ENCODE measurements at regions not wholly inside any gene's neighbourhood (a gene's known extent, or its start where the extent isn't known, plus 50 kb on each side); places are given as distances from the start of the nearest gene placed in this dataset.

DNA sequence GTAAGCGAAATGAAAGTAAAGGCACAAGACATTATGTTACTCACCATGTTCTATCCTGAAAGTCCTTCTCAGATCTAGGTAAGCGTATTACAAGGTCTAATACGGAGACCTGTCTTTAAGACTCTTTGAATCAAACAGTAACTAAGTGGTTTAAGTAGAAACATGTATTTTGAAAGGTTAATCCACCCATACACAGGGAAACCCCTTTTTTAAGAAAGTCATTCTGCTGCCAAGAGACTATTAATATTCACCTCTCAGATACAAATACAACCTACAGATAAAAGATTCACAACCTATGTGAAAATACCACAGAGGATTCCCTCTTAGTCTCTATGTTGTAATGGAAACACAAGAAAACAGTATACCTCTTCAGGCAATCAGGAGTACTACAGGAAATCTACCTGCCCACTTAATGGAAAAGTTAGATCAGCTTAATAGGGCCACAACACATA is 63.2 kb upstream of the TNIP3 start:
- Histone ChIP-seq H3K36me3 (no peaks in the 10 kb centered on the region), H3K27me3 (no peaks in the 10 kb centered on the region), H3K4me3 (no peak overlapping the region), H3K27ac (no peak overlapping the region), H3K4me1 (no peaks in the 10 kb centered on the region), H3K9me3 (no peaks in the 10 kb centered on the region)
- 63% methylated on average over 3 of the region's 3 CpGs for WGBS (ENCODE audit: insufficient coverage, low coverage, low lambda C conversion rate, missing lambda C conversion rate)
- intact Hi-C loops (cut with DNase I) = no loop called here
- TF ChIP-seq POLR2A (IDR thresholded peaks at IDR 0.05) (no peak), CTCF (IDR thresholded peaks at IDR 0.05) (no peak)
- ATAC-seq (no peak), DNase-seq (no peak)

DNA sequence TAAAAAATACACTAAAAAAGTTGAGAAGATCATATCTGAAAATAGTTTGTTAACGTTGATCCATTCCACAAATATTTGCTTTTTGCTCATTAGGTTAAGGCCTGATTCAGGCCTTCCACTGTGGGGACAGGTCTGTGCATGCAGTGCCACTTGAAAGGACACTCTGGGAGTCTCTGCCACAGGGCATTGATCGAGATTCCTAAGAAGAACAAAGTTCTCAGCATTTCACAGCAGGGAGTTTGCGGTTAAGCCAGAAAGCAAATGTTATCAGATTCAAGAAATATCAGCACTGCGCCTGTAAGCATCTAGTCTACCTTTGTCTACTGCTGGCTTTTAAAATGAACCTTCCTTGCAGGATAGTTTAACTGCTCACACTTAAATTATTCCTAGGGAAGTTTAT is 62.2 kb upstream of the TNIP3 start:
- H3K36me3 ChIP-seq = no peaks in the 10 kb centered on the region
- ATAC-seq (no peak), DNase-seq (no peak)
- H3K4me3 ChIP-seq = no peak overlapping the region
- no peak overlapping the region for H3K27ac ChIP-seq
- intact Hi-C loops (cut with DNase I) = no loop called here
- TF ChIP-seq CTCF (IDR thresholded peaks at IDR 0.05) (no peak), POLR2A (IDR thresholded peaks at IDR 0.05) (no peak)
- H3K27me3 ChIP-seq = no peaks in the 10 kb centered on the region
- no peaks in the 10 kb centered on the region for H3K4me1 ChIP-seq
- H3K9me3 ChIP-seq = no peaks in the 10 kb centered on the region
- 48% methylated on average over 4 of the region's 4 CpGs for WGBS (ENCODE audit: insufficient coverage, low coverage, low lambda C conversion rate, missing lambda C conversion rate)

GRCh38 chr4:121221608-121222007 is 57.5 kb upstream of the TNIP3 start:
- intact Hi-C loops (cut with DNase I) = no loop called here
- H3K4me1 ChIP-seq = no peaks in the 10 kb centered on the region
- no peak overlapping the region for H3K27ac ChIP-seq
- DNase-seq (no peak), ATAC-seq (no peak)
- no peaks in the 10 kb centered on the region for H3K9me3 ChIP-seq
- H3K36me3 ChIP-seq = no peaks in the 10 kb centered on the region
- 38% methylated on average over 1 of the region's 1 CpG for WGBS (ENCODE audit: insufficient coverage, low coverage, low lambda C conversion rate, missing lambda C conversion rate)
- H3K4me3 ChIP-seq = no peak overlapping the region
- no peaks in the 10 kb centered on the region for H3K27me3 ChIP-seq
- TF ChIP-seq CTCF (IDR thresholded peaks at IDR 0.05) (no peak), POLR2A (IDR thresholded peaks at IDR 0.05) (no peak)

DNA sequence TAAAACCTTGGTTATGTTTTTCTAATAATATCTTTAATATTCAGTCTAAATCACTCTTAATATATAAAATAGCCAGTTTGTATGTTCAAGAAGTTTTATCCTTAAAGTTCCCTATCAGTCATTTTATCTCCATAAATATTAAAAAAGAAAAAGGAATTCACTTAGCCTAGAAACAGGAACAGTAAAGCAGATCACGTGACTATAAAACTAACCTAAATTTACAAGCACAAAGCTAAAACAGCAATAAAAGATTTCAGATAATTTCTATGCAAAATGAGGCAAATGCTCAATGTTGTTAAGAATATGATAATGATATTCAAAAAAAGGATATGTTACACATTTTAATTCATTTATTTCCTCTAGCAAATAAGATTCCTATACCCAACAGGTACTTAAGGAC is 57.1 kb upstream of the TNIP3 start:
- H3K27me3 ChIP-seq = no peaks in the 10 kb centered on the region
- DNase-seq = no peak
- intact Hi-C loops (cut with DNase I) = no loop called here
- no peaks in the 10 kb centered on the region for H3K9me3 ChIP-seq
- TF ChIP-seq CTCF (IDR thresholded peaks at IDR 0.05) = no peak
- no peak for TF ChIP-seq POLR2A (IDR thresholded peaks at IDR 0.05)
- H3K27ac ChIP-seq = no peak overlapping the region
- H3K36me3 ChIP-seq = no peaks in the 10 kb centered on the region
- no peak for ATAC-seq
- 21% methylated on average over 1 of the region's 1 CpG for WGBS (ENCODE audit: insufficient coverage, low coverage, low lambda C conversion rate, missing lambda C conversion rate)
- H3K4me1 ChIP-seq = no peaks in the 10 kb centered on the region
- H3K4me3 ChIP-seq = no peak overlapping the region

DNA sequence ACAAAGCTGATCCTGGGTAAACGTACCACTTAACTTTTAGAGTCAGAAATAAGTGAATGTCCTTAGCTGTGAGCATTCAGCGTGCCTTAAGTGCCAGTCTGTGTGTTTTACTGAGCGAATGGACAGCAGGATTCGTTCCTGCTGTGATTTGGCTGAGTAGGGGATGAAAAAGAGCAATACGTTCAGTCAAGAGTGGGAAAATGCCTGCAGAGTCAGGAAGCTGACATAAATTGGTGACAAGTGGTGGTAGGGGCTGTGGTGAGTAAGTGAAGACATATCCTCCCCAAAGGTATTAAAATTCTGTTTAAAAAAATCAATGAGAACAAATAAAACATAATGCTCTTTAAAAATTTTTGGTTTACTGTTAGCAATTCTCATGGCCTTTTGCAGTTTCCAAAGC is 56.6 kb upstream of the TNIP3 start:
- Histone ChIP-seq H3K4me1 (no peaks in the 10 kb centered on the region), H3K36me3 (no peaks in the 10 kb centered on the region), H3K27me3 (no peaks in the 10 kb centered on the region), H3K9me3 (no peaks in the 10 kb centered on the region), H3K27ac (no peak overlapping the region), H3K4me3 (no peak overlapping the region)
- ATAC-seq (no peak), DNase-seq (no peak)
- WGBS (ENCODE audit: insufficient coverage, low coverage, low lambda C conversion rate, missing lambda C conversion rate) = 38% methylated on average over 5 of the region's 5 CpGs
- intact Hi-C loops (cut with DNase I) = no loop called here
- no peak for TF ChIP-seq CTCF (IDR thresholded peaks at IDR 0.05)
- no peak for TF ChIP-seq POLR2A (IDR thresholded peaks at IDR 0.05)

All from right lobe of liver (tissue), 6 donors.